Lower leg skin (tissue), 3 donors: ENCODE measurements at regions not wholly inside any gene's neighbourhood (a gene's known extent, or its start where the extent isn't known, plus 50 kb on each side); places are given as distances from the start of the nearest gene placed in this dataset.

Source experiments
- POLR2A ChIP-seq, 2 donors: fragments of 450-650 bp; IDR thresholded peaks; one replicate each; pipeline ENCODE4 v1.6.1; 2016 to 2017; ENCODE audit warnings: antibody characterized with exemption in 2 of 2, mild to moderate bottlenecking in 1 of 2, moderate library complexity in 1 of 2
- TF ChIP-seq, protein P1 (sequence below), 3 donors: fragments of 450-650 bp; IDR thresholded peaks; one replicate each; pipeline ENCODE4 v1.5.1; 2016; ENCODE audit warnings: antibody characterized with exemption in 3 of 3, mild to moderate bottlenecking in 3 of 3, moderate library complexity in 2 of 3

DNA sequence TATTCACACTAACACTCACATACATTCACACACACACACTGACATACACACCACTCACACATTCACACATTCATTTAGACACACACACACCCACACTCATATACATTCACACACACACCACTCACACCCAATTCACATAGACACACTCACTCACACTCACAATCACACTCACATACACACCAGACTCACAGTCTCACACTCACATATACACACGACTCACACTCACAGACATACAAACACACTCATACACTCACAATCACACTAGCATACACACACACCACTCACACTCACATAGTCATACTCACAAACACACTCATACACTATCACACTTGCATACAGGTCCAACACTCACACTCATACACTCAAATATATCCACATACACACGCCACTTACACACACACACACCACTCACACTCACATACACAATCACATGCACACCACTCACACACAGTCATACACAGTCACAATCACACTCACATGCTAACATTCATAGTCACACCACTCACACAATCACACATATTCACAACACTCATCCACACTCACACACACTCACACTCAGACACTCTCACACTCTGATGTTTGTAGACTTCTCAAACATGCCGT is 312.6 kb downstream of the SFMBT2 start:
- TF ChIP-seq, protein P1, sequence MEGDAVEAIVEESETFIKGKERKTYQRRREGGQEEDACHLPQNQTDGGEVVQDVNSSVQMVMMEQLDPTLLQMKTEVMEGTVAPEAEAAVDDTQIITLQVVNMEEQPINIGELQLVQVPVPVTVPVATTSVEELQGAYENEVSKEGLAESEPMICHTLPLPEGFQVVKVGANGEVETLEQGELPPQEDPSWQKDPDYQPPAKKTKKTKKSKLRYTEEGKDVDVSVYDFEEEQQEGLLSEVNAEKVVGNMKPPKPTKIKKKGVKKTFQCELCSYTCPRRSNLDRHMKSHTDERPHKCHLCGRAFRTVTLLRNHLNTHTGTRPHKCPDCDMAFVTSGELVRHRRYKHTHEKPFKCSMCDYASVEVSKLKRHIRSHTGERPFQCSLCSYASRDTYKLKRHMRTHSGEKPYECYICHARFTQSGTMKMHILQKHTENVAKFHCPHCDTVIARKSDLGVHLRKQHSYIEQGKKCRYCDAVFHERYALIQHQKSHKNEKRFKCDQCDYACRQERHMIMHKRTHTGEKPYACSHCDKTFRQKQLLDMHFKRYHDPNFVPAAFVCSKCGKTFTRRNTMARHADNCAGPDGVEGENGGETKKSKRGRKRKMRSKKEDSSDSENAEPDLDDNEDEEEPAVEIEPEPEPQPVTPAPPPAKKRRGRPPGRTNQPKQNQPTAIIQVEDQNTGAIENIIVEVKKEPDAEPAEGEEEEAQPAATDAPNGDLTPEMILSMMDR (IDR thresholded peaks at IDR 0.05) = no peak
- TF ChIP-seq POLR2A (IDR thresholded peaks at IDR 0.05) = no peak
